ENCODE measurements at regions not wholly inside any gene's neighbourhood (a gene's known extent, or its start where the extent isn't known, plus 50 kb on each side); places are given as distances from the start of the nearest gene placed in this dataset.

GRCh38 chr3:7913283-7913682 is 588.3 kb upstream of the LMCD1 start:
- H3K4me3 Mint-ChIP-seq = no peak overlapping the region
- peaks cover 0 to 6% (median 0%) of the 10 kb centered on the region in 4 donors for H3K4me1 Mint-ChIP-seq
- H3K9me3 ChIP-seq (ENCODE audit: control insufficient read depth in 2 of 2, low read length in 2 of 2) = no peaks in the 10 kb centered on the region
- H3K27me3 Mint-ChIP-seq = no peaks in the 10 kb centered on the region
- peaks cover 0 to 3% (median 0%) of the 10 kb centered on the region in 7 donors for H3K9me3 Mint-ChIP-seq
- H3K27me3 ChIP-seq (ENCODE audit: control insufficient read depth, insufficient read depth, low read length) = no peaks in the 10 kb centered on the region
- H3K4me1 ChIP-seq (ENCODE audit: control insufficient read depth, insufficient read depth, low read length, poor library complexity, severe bottlenecking) = no peaks in the 10 kb centered on the region
- H3K36me3 Mint-ChIP-seq = no peaks in the 10 kb centered on the region
- DNase-seq (no peak), ATAC-seq (ENCODE audit: low read depth in 2 of 2) (no peak)
- no peak overlapping the region for H3K4me3 ChIP-seq (ENCODE audit: low read depth, low read length)
- H3K36me3 ChIP-seq (ENCODE audit: control insufficient read depth, insufficient read depth, low read length) = no peaks in the 10 kb centered on the region
- no peak overlapping the region for H3K27ac Mint-ChIP-seq
- H3K27ac ChIP-seq (ENCODE audit: insufficient read depth, low read length, poor library complexity, severe bottlenecking) = no peak overlapping the region

GRCh38 chr3:7915356-7915755 is 586.3 kb upstream of the LMCD1 start:
- no peaks in the 10 kb centered on the region for H3K27me3 ChIP-seq (ENCODE audit: control insufficient read depth, insufficient read depth, low read length)
- H3K27ac ChIP-seq (ENCODE audit: insufficient read depth, low read length, poor library complexity, severe bottlenecking) = no peak overlapping the region
- Mint-ChIP-seq H3K4me1 (peaks cover 0 to 6% (median 0%) of the 10 kb centered on the region in 4 donors), H3K27ac (no peak overlapping the region), H3K9me3 (peaks cover 0 to 3% (median 0%) of the 10 kb centered on the region in 7 donors), H3K36me3 (no peaks in the 10 kb centered on the region), H3K4me3 (no peak overlapping the region), H3K27me3 (no peaks in the 10 kb centered on the region)
- no peaks in the 10 kb centered on the region for H3K4me1 ChIP-seq (ENCODE audit: control insufficient read depth, insufficient read depth, low read length, poor library complexity, severe bottlenecking)
- no peaks in the 10 kb centered on the region for H3K9me3 ChIP-seq (ENCODE audit: control insufficient read depth in 2 of 2, low read length in 2 of 2)
- no peak for ATAC-seq (ENCODE audit: low read depth in 2 of 2)
- no peaks in the 10 kb centered on the region for H3K36me3 ChIP-seq (ENCODE audit: control insufficient read depth, insufficient read depth, low read length)
- no peak for DNase-seq
- no peak overlapping the region for H3K4me3 ChIP-seq (ENCODE audit: low read depth, low read length)

- DNase-seq = no peak
- H3K4me3 Mint-ChIP-seq = no peak overlapping the region
Observed at GRCh38 chr3:7917443-7918151, 584.0 kb upstream of the LMCD1 start.

GRCh38 chr3:7920211-7920610 is 581.4 kb upstream of the LMCD1 start:
- H3K9me3 Mint-ChIP-seq = peaks cover 0 to 4% (median 0%) of the 10 kb centered on the region in 7 donors

More at GRCh38 chr3:7917443-7918151, 584.0 kb upstream of the LMCD1 start:
- no peaks in the 10 kb centered on the region for H3K36me3 ChIP-seq (ENCODE audit: control insufficient read depth, insufficient read depth, low read length)
- Mint-ChIP-seq H3K4me1 (peaks cover 0 to 3% (median 0%) of the 10 kb centered on the region in 4 donors), H3K9me3 (peaks cover 0 to 3% (median 0%) of the 10 kb centered on the region in 7 donors), H3K27ac (no peak overlapping the region), H3K27me3 (no peaks in the 10 kb centered on the region), H3K36me3 (no peaks in the 10 kb centered on the region)
- H3K9me3 ChIP-seq (ENCODE audit: control insufficient read depth in 2 of 2, low read length in 2 of 2) = no peaks in the 10 kb centered on the region
- no peaks in the 10 kb centered on the region for H3K4me1 ChIP-seq (ENCODE audit: control insufficient read depth, insufficient read depth, low read length, poor library complexity, severe bottlenecking)
- no peak for ATAC-seq (ENCODE audit: low read depth in 2 of 2)
- H3K4me3 ChIP-seq (ENCODE audit: low read depth, low read length) = no peak overlapping the region
- no peak overlapping the region for H3K27ac ChIP-seq (ENCODE audit: insufficient read depth, low read length, poor library complexity, severe bottlenecking)
- no peaks in the 10 kb centered on the region for H3K27me3 ChIP-seq (ENCODE audit: control insufficient read depth, insufficient read depth, low read length)

GRCh38 chr3:7924228-7924627 is 577.4 kb upstream of the LMCD1 start:
- H3K9me3 Mint-ChIP-seq = peaks cover 0 to 8% (median 0%) of the 10 kb centered on the region in 7 donors
- no peaks in the 10 kb centered on the region for H3K9me3 ChIP-seq (ENCODE audit: control insufficient read depth in 2 of 2, low read length in 2 of 2)
- H3K27ac Mint-ChIP-seq = no peak overlapping the region
- no peak overlapping the region for H3K4me3 Mint-ChIP-seq
- H3K27me3 Mint-ChIP-seq = no peaks in the 10 kb centered on the region
- peaks cover 0 to 5% (median 0%) of the 10 kb centered on the region in 4 donors for H3K4me1 Mint-ChIP-seq
- H3K36me3 ChIP-seq (ENCODE audit: control insufficient read depth, insufficient read depth, low read length) = no peaks in the 10 kb centered on the region
- no peaks in the 10 kb centered on the region for H3K27me3 ChIP-seq (ENCODE audit: control insufficient read depth, insufficient read depth, low read length)
- no peak overlapping the region for H3K27ac ChIP-seq (ENCODE audit: insufficient read depth, low read length, poor library complexity, severe bottlenecking)
- no peaks in the 10 kb centered on the region for H3K4me1 ChIP-seq (ENCODE audit: control insufficient read depth, insufficient read depth, low read length, poor library complexity, severe bottlenecking)
- ATAC-seq (ENCODE audit: low read depth in 2 of 2) (no peak), DNase-seq (no peak)
- no peak overlapping the region for H3K4me3 ChIP-seq (ENCODE audit: low read depth, low read length)
- H3K36me3 Mint-ChIP-seq = no peaks in the 10 kb centered on the region

More at GRCh38 chr3:7920211-7920610, 581.4 kb upstream of the LMCD1 start:
- Histone ChIP-seq H3K27me3 (ENCODE audit: control insufficient read depth, insufficient read depth, low read length) (no peaks in the 10 kb centered on the region), H3K4me3 (ENCODE audit: low read depth, low read length) (no peak overlapping the region), H3K27ac (ENCODE audit: insufficient read depth, low read length, poor library complexity, severe bottlenecking) (no peak overlapping the region), H3K9me3 (ENCODE audit: control insufficient read depth in 2 of 2, low read length in 2 of 2) (no peaks in the 10 kb centered on the region), H3K36me3 (ENCODE audit: control insufficient read depth, insufficient read depth, low read length) (no peaks in the 10 kb centered on the region), H3K4me1 (ENCODE audit: control insufficient read depth, insufficient read depth, low read length, poor library complexity, severe bottlenecking) (no peaks in the 10 kb centered on the region)
- Mint-ChIP-seq H3K4me1 (peaks cover 0 to 3% (median 0%) of the 10 kb centered on the region in 4 donors), H3K36me3 (no peaks in the 10 kb centered on the region), H3K27ac (no peak overlapping the region), H3K4me3 (no peak overlapping the region), H3K27me3 (no peaks in the 10 kb centered on the region)
- no peak for DNase-seq
- ATAC-seq (ENCODE audit: low read depth in 2 of 2) = no peak

- no peak overlapping the region for H3K4me3 ChIP-seq (ENCODE audit: low read depth, low read length)
- Mint-ChIP-seq H3K36me3 (no peaks in the 10 kb centered on the region), H3K27me3 (no peaks in the 10 kb centered on the region), H3K27ac (no peak overlapping the region), H3K4me1 (peaks cover 0 to 5% (median 0%) of the 10 kb centered on the region in 4 donors), H3K9me3 (peaks cover 0 to 8% (median 0%) of the 10 kb centered on the region in 7 donors), H3K4me3 (no peak overlapping the region)
- H3K36me3 ChIP-seq (ENCODE audit: control insufficient read depth, insufficient read depth, low read length) = no peaks in the 10 kb centered on the region
- DNase-seq = no peak
- H3K9me3 ChIP-seq (ENCODE audit: control insufficient read depth in 2 of 2, low read length in 2 of 2) = no peaks in the 10 kb centered on the region
- H3K4me1 ChIP-seq (ENCODE audit: control insufficient read depth, insufficient read depth, low read length, poor library complexity, severe bottlenecking) = no peaks in the 10 kb centered on the region
- H3K27me3 ChIP-seq (ENCODE audit: control insufficient read depth, insufficient read depth, low read length) = no peaks in the 10 kb centered on the region
- H3K27ac ChIP-seq (ENCODE audit: insufficient read depth, low read length, poor library complexity, severe bottlenecking) = no peak overlapping the region
- ATAC-seq (ENCODE audit: low read depth in 2 of 2) = no peak
Observed at GRCh38 chr3:7927015-7927414, 574.6 kb upstream of the LMCD1 start.

GRCh38 chr3:7927864-7928263 is 573.8 kb upstream of the LMCD1 start:
- no peak for ATAC-seq (ENCODE audit: low read depth in 2 of 2)
- Mint-ChIP-seq H3K4me1 (peaks cover 0 to 5% (median 0%) of the 10 kb centered on the region in 4 donors), H3K9me3 (peaks cover 0 to 8% (median 0%) of the 10 kb centered on the region in 7 donors), H3K27ac (no peak overlapping the region), H3K36me3 (no peaks in the 10 kb centered on the region), H3K27me3 (no peaks in the 10 kb centered on the region), H3K4me3 (no peak overlapping the region)
- no peak overlapping the region for H3K4me3 ChIP-seq (ENCODE audit: low read depth, low read length)
- H3K27me3 ChIP-seq (ENCODE audit: control insufficient read depth, insufficient read depth, low read length) = no peaks in the 10 kb centered on the region
- no peak overlapping the region for H3K27ac ChIP-seq (ENCODE audit: insufficient read depth, low read length, poor library complexity, severe bottlenecking)
- no peaks in the 10 kb centered on the region for H3K36me3 ChIP-seq (ENCODE audit: control insufficient read depth, insufficient read depth, low read length)
- no peaks in the 10 kb centered on the region for H3K4me1 ChIP-seq (ENCODE audit: control insufficient read depth, insufficient read depth, low read length, poor library complexity, severe bottlenecking)
- no peaks in the 10 kb centered on the region for H3K9me3 ChIP-seq (ENCODE audit: control insufficient read depth in 2 of 2, low read length in 2 of 2)
- DNase-seq = no peak

GRCh38 chr3:7929319-7929889 is 572.2 kb upstream of the LMCD1 start:
- H3K27me3 Mint-ChIP-seq = no peaks in the 10 kb centered on the region
- H3K4me1 ChIP-seq (ENCODE audit: control insufficient read depth, insufficient read depth, low read length, poor library complexity, severe bottlenecking) = no peaks in the 10 kb centered on the region
- H3K4me3 Mint-ChIP-seq = no peak overlapping the region
- H3K27ac ChIP-seq (ENCODE audit: insufficient read depth, low read length, poor library complexity, severe bottlenecking) = no peak overlapping the region
- no peaks in the 10 kb centered on the region for H3K36me3 Mint-ChIP-seq
- DNase-seq = no peak
- no peaks in the 10 kb centered on the region for H3K27me3 ChIP-seq (ENCODE audit: control insufficient read depth, insufficient read depth, low read length)
- H3K4me3 ChIP-seq (ENCODE audit: low read depth, low read length) = no peak overlapping the region
- ATAC-seq (ENCODE audit: low read depth in 2 of 2) = no peak
- no peak overlapping the region for H3K27ac Mint-ChIP-seq
- peaks cover 0 to 5% (median 0%) of the 10 kb centered on the region in 4 donors for H3K4me1 Mint-ChIP-seq
- H3K9me3 ChIP-seq (ENCODE audit: control insufficient read depth in 2 of 2, low read length in 2 of 2) = no peaks in the 10 kb centered on the region
- peaks cover 0 to 10% (median 0%) of the 10 kb centered on the region in 7 donors for H3K9me3 Mint-ChIP-seq
- H3K36me3 ChIP-seq (ENCODE audit: control insufficient read depth, insufficient read depth, low read length) = no peaks in the 10 kb centered on the region
